Coronary artery (tissue), 2 donors: ENCODE measurements at regions not wholly inside any gene's neighbourhood (a gene's known extent, or its start where the extent isn't known, plus 50 kb on each side); places are given as distances from the start of the nearest gene placed in this dataset.

Experiments used
- DNase-seq: peaks from one replicate; pipeline ENCODE4 v3.0.0-alpha.2; 2017; ENCODE audit warnings: low spot score
- H3K27ac ChIP-seq, 2 donors: fragments of 200-600 bp; sonication (generic); one replicate each; pipeline ENCODE4 v1.5.1; 2016 to 2019
- H3K4me3 ChIP-seq: fragments of 200-600 bp; sonication (generic); 2 replicates; pipeline ENCODE4 v1.5.1; 2016; ENCODE audit warnings: mild to moderate bottlenecking, moderate library complexity
- CTCF ChIP-seq: fragments of 200-600 bp; sonication (generic); IDR thresholded peaks from one replicate; pipeline ENCODE4 v1.5.1; 2019; ENCODE audit warnings: antibody characterized with exemption

GRCh38 chr13:84263354-84264069 is 381.2 kb upstream of the SLITRK1 start:
- DNase-seq, result no peak
- H3K27ac ChIP-seq, result no peak overlapping the region
- H3K4me3 ChIP-seq, result no peak overlapping the region
- TF ChIP-seq CTCF, result no peak

- no peak for DNase-seq
- Histone ChIP-seq H3K4me3 (no peak overlapping the region), H3K27ac (no peak overlapping the region)
- no peak for TF ChIP-seq CTCF
Observed at GRCh38 chr13:84255226-84255797, 373.0 kb upstream of the SLITRK1 start.

GRCh38 chr13:84249463-84249862 is 367.2 kb upstream of the SLITRK1 start:
- Histone ChIP-seq H3K27ac (no peak overlapping the region), H3K4me3 (no peak overlapping the region)
- no peak for DNase-seq
- no peak for TF ChIP-seq CTCF

GRCh38 chr13:84243340-84243739 is 361.1 kb upstream of the SLITRK1 start:
- H3K4me3 ChIP-seq, result no peak overlapping the region
- no peak for TF ChIP-seq CTCF
- DNase-seq, result no peak
- H3K27ac ChIP-seq, result no peak overlapping the region

- DNase-seq, result no peak
- H3K27ac ChIP-seq, result no peak overlapping the region
Observed at GRCh38 chr13:84239032-84239431, 356.8 kb upstream of the SLITRK1 start.

GRCh38 chr13:84238381-84238780 is 356.1 kb upstream of the SLITRK1 start:
- Histone ChIP-seq H3K4me3 (no peak overlapping the region), H3K27ac (no peak overlapping the region)
- TF ChIP-seq CTCF, result no peak
- DNase-seq, result no peak

More at GRCh38 chr13:84239032-84239431, 356.8 kb upstream of the SLITRK1 start:
- TF ChIP-seq CTCF, result no peak
- no peak overlapping the region for H3K4me3 ChIP-seq

- Histone ChIP-seq H3K27ac (no peak overlapping the region), H3K4me3 (no peak overlapping the region)
- TF ChIP-seq CTCF, result no peak
- no peak for DNase-seq
Observed at GRCh38 chr13:84237143-84237542, 354.9 kb upstream of the SLITRK1 start.
